ENCODE measurements at regions not wholly inside any gene's neighbourhood (a gene's known extent, or its start where the extent isn't known, plus 50 kb on each side); places are given as distances from the start of the nearest gene placed in this dataset.

- no peak for FAIRE-seq
- no peak overlapping the region for H3K4me3 ChIP-seq
- H3K27me3 ChIP-seq, result no peaks in the 10 kb centered on the region
- H3K27ac ChIP-seq, result no peak overlapping the region
- ATAC-seq, result no peak
- H3K9me3 ChIP-seq, result no peaks in the 10 kb centered on the region
- 23 to 33% methylated on average over 3 of the region's 3 CpGs for WGBS, 2 donors
- no peak for DNase-seq
- intact Hi-C loops (cut with DNase I), result no loop called here
- no peak for TF ChIP-seq CTCF (IDR thresholded peaks at IDR 0.05)
- H3K36me3 ChIP-seq, result no peaks in the 10 kb centered on the region
- H3K4me1 ChIP-seq, result no peaks in the 10 kb centered on the region
Measured at GRCh38 chr12:108403952-108404351, 64.8 kb upstream of the CMKLR1 start.

GRCh38 chr12:108401964-108402363, 62.9 kb upstream of the CMKLR1 start:
- WGBS, 2 donors, result 33 to 39% methylated on average over 3 of the region's 3 CpGs
- DNase-seq (no peak), ATAC-seq (no peak), FAIRE-seq (no peak)
- Histone ChIP-seq H3K27me3 (no peaks in the 10 kb centered on the region), H3K9me3 (no peaks in the 10 kb centered on the region), H3K36me3 (no peaks in the 10 kb centered on the region), H3K27ac (no peak overlapping the region), H3K4me3 (no peak overlapping the region), H3K4me1 (no peaks in the 10 kb centered on the region)
- intact Hi-C loops (cut with DNase I), result no loop called here
- TF ChIP-seq CTCF (IDR thresholded peaks at IDR 0.05), result no peak

GRCh38 chr12:108400900-108401480, 61.9 kb upstream of the CMKLR1 start:
- Histone ChIP-seq H3K4me1 (no peaks in the 10 kb centered on the region), H3K4me3 (no peak overlapping the region), H3K36me3 (no peaks in the 10 kb centered on the region), H3K27ac (no peak overlapping the region), H3K27me3 (no peaks in the 10 kb centered on the region), H3K9me3 (no peaks in the 10 kb centered on the region)
- intact Hi-C loops (cut with DNase I), result no loop called here
- ATAC-seq (no peak), DNase-seq (no peak), FAIRE-seq (no peak)
- TF ChIP-seq CTCF (IDR thresholded peaks at IDR 0.05), result no peak
- WGBS, 2 donors, result 44 to 48% methylated on average over 3 of the region's 3 CpGs

- Histone ChIP-seq H3K27ac (no peak overlapping the region), H3K4me1 (no peaks in the 10 kb centered on the region), H3K36me3 (no peaks in the 10 kb centered on the region), H3K27me3 (no peaks in the 10 kb centered on the region), H3K4me3 (no peak overlapping the region), H3K9me3 (no peaks in the 10 kb centered on the region)
- ATAC-seq (no peak), DNase-seq (no peak), FAIRE-seq (no peak)
- no peak for TF ChIP-seq CTCF (IDR thresholded peaks at IDR 0.05)
- intact Hi-C loops (cut with DNase I), result no loop called here
- 79 to 83% methylated on average over 2 of the region's 2 CpGs for WGBS, 2 donors
Measured at GRCh38 chr12:108400481-108400880, 61.4 kb upstream of the CMKLR1 start.

- Histone ChIP-seq H3K27ac (no peak overlapping the region), H3K36me3 (no peaks in the 10 kb centered on the region), H3K4me1 (no peaks in the 10 kb centered on the region), H3K27me3 (no peaks in the 10 kb centered on the region), H3K9me3 (no peaks in the 10 kb centered on the region), H3K4me3 (no peak overlapping the region)
- no peak for ATAC-seq
- TF ChIP-seq CTCF (IDR thresholded peaks at IDR 0.05), result no peak
- no peak for FAIRE-seq
- DNase-seq, result no peak
- intact Hi-C loops (cut with DNase I), result no loop called here
- WGBS, 2 donors, result 46 to 58% methylated on average over 3 of the region's 3 CpGs
Measured at GRCh38 chr12:108400056-108400455, 60.9 kb upstream of the CMKLR1 start.

Measured in pancreas (tissue), 10 donors.